ENCODE measurements at regions not wholly inside any gene's neighbourhood (a gene's known extent, or its start where the extent isn't known, plus 50 kb on each side); places are given as distances from the start of the nearest gene placed in this dataset.
"Not testable (repeated sequence)": the region's sequence is repeated elsewhere in the genome, so short reads cannot be mapped to it uniquely, and the experiment has no call there.

- DNase-seq (ENCODE audit: low spot score): no peak
These were observed 1297.2 kb upstream of the LRRTM3 start for GRCh38 chr10:65628493-65629139.

- DNase-seq (ENCODE audit: low spot score): no peak
These were observed 1265.8 kb upstream of the LRRTM3 start for GRCh38 chr10:65660006-65660405.

- peak; percentile 1 for DNase-seq (ENCODE audit: low spot score)
These were observed 1255.7 kb upstream of the LRRTM3 start for GRCh38 chr10:65670087-65670486.

- DNase-seq (ENCODE audit: low spot score): not testable (repeated sequence)
These were observed 1255.2 kb upstream of the LRRTM3 start for GRCh38 chr10:65670596-65670995.

GRCh38 chr10:65675236-65675635 is 1250.6 kb upstream of the LRRTM3 start:
- no peak for DNase-seq (ENCODE audit: low spot score)

GRCh38 chr10:65684896-65685295 is 1240.9 kb upstream of the LRRTM3 start:
- no peak for DNase-seq (ENCODE audit: low spot score)

GRCh38 chr10:65701168-65701776 is 1224.6 kb upstream of the LRRTM3 start:
- no peak for DNase-seq (ENCODE audit: low spot score)

GRCh38 chr10:65708057-65708456 is 1217.8 kb upstream of the LRRTM3 start:
- no peak for DNase-seq (ENCODE audit: low spot score)

- DNase-seq (ENCODE audit: low spot score): no peak
These were observed 1215.5 kb upstream of the LRRTM3 start for GRCh38 chr10:65710306-65710705.

GRCh38 chr10:65719790-65720189 is 1206.0 kb upstream of the LRRTM3 start:
- DNase-seq (ENCODE audit: low spot score): no peak

GRCh38 chr10:65720901-65721300 is 1204.9 kb upstream of the LRRTM3 start:
- no peak for DNase-seq (ENCODE audit: low spot score)

GRCh38 chr10:65723525-65723924 is 1202.3 kb upstream of the LRRTM3 start:
- no peak for DNase-seq (ENCODE audit: low spot score)

GRCh38 chr10:65735382-65735781 is 1190.5 kb upstream of the LRRTM3 start:
- DNase-seq (ENCODE audit: low spot score): no peak

- no peak for DNase-seq (ENCODE audit: low spot score)
These were observed 1182.9 kb upstream of the LRRTM3 start for GRCh38 chr10:65742906-65743305.

GRCh38 chr10:65751218-65751617 is 1174.6 kb upstream of the LRRTM3 start:
- DNase-seq (ENCODE audit: low spot score): no peak

- no peak for DNase-seq (ENCODE audit: low spot score)
These were observed 1173.9 kb upstream of the LRRTM3 start for GRCh38 chr10:65751896-65752295.

GRCh38 chr10:65753532-65753931 is 1172.3 kb upstream of the LRRTM3 start:
- DNase-seq (ENCODE audit: low spot score): no peak

- no peak for DNase-seq (ENCODE audit: low spot score)
These were observed 1171.7 kb upstream of the LRRTM3 start for GRCh38 chr10:65754112-65754511.

- DNase-seq (ENCODE audit: low spot score): no peak
These were observed 1163.5 kb upstream of the LRRTM3 start for GRCh38 chr10:65762311-65762710.

- no peak for DNase-seq (ENCODE audit: low spot score)
These were observed 1160.8 kb upstream of the LRRTM3 start for GRCh38 chr10:65765006-65765541.

- DNase-seq (ENCODE audit: low spot score): no peak
These were observed 1156.0 kb upstream of the LRRTM3 start for GRCh38 chr10:65769828-65770227.

- no peak for DNase-seq (ENCODE audit: low spot score)
These were observed 1147.1 kb upstream of the LRRTM3 start for GRCh38 chr10:65778753-65779152.

GRCh38 chr10:65779985-65780384 is 1145.9 kb upstream of the LRRTM3 start:
- DNase-seq (ENCODE audit: low spot score): no peak

- no peak for DNase-seq (ENCODE audit: low spot score)
These were observed 1139.6 kb upstream of the LRRTM3 start for GRCh38 chr10:65786279-65786678.
